ENCODE measurements at regions not wholly inside any gene's neighbourhood (a gene's known extent, or its start where the extent isn't known, plus 50 kb on each side); places are given as distances from the start of the nearest gene placed in this dataset.

DNA sequence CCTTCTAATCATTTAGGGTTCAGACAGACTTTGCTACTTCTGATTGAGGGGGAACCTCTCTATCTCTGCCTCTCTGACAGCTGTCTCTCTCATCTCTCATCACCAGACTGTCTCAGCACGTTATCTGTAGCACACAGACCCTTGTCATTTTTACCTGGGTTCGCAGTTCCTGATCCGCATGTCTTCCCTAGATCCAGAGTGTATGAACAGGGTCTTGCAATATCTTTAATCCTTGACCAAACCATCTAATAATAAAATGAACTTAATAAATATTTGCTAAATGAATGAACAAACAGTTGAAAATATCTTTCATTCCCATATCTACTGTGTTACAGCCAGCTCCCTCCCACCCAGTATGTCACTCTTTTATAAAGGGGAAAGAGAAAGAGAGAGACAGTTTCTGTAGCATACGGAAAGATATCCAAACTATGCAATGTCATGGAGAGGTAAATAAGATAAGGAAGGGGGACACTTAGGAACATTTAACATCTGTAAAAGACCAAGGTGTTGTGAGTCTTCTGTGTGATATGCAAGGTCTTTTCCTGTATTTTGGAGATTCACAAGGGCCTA lies 507.6 kb downstream of the SUCLG1 start:
- TF ChIP-seq POLR2A (IDR thresholded peaks at IDR 0.05), result no peak
- TF ChIP-seq, protein P1, sequence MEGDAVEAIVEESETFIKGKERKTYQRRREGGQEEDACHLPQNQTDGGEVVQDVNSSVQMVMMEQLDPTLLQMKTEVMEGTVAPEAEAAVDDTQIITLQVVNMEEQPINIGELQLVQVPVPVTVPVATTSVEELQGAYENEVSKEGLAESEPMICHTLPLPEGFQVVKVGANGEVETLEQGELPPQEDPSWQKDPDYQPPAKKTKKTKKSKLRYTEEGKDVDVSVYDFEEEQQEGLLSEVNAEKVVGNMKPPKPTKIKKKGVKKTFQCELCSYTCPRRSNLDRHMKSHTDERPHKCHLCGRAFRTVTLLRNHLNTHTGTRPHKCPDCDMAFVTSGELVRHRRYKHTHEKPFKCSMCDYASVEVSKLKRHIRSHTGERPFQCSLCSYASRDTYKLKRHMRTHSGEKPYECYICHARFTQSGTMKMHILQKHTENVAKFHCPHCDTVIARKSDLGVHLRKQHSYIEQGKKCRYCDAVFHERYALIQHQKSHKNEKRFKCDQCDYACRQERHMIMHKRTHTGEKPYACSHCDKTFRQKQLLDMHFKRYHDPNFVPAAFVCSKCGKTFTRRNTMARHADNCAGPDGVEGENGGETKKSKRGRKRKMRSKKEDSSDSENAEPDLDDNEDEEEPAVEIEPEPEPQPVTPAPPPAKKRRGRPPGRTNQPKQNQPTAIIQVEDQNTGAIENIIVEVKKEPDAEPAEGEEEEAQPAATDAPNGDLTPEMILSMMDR (IDR thresholded peaks at IDR 0.05), result no peak

All from breast epithelium (tissue), 3 donors.